ENCODE measurements at regions not wholly inside any gene's neighbourhood (a gene's known extent, or its start where the extent isn't known, plus 50 kb on each side); places are given as distances from the start of the nearest gene placed in this dataset.
"Not testable (repeated sequence)": the region's sequence is repeated elsewhere in the genome, so short reads cannot be mapped to it uniquely, and the experiment has no call there.

GRCh38 chr10:28387140-28387539 lies 84.3 kb upstream of the MPP7 start:
- no peak for FAIRE-seq

GRCh38 chr10:28391283-28391682 lies 88.4 kb upstream of the MPP7 start:
- no peak for DNase-seq (ENCODE audit: low spot score in 2 of 2)
- no peak for FAIRE-seq

More at GRCh38 chr10:28387140-28387539, 84.3 kb upstream of the MPP7 start:
- DNase-seq (ENCODE audit: low spot score in 2 of 2): no peak

- FAIRE-seq: no peak
- DNase-seq (ENCODE audit: low spot score in 2 of 2): peak in 1 of 2 donors; percentile 22
Observed at GRCh38 chr10:28393956-28394568, 91.2 kb upstream of the MPP7 start.

- no peak for FAIRE-seq
- DNase-seq (ENCODE audit: low spot score in 2 of 2): no peak
Observed at GRCh38 chr10:28396331-28396730, 93.5 kb upstream of the MPP7 start.

GRCh38 chr10:28397229-28397628 lies 94.4 kb upstream of the MPP7 start:
- DNase-seq (ENCODE audit: low spot score in 2 of 2) (no peak), FAIRE-seq (no peak)

GRCh38 chr10:28400176-28400575 lies 97.3 kb upstream of the MPP7 start:
- DNase-seq (ENCODE audit: low spot score in 2 of 2): no peak
- FAIRE-seq: no peak

GRCh38 chr10:28400681-28401080 lies 97.8 kb upstream of the MPP7 start:
- DNase-seq (ENCODE audit: low spot score in 2 of 2): no peak
- FAIRE-seq: no peak

GRCh38 chr10:28402611-28403073 lies 99.8 kb upstream of the MPP7 start:
- not testable (repeated sequence) for FAIRE-seq; DNase-seq (ENCODE audit: low spot score in 2 of 2)

- DNase-seq (ENCODE audit: low spot score in 2 of 2) (no peak), FAIRE-seq (no peak)
Observed at GRCh38 chr10:28403090-28403489, 100.2 kb upstream of the MPP7 start.

GRCh38 chr10:28408237-28408777 lies 105.4 kb upstream of the MPP7 start:
- no peak for FAIRE-seq
- DNase-seq (ENCODE audit: low spot score in 2 of 2): no peak

- FAIRE-seq (no peak), DNase-seq (ENCODE audit: low spot score in 2 of 2) (no peak)
Observed at GRCh38 chr10:28410420-28411135, 107.7 kb upstream of the MPP7 start.

- no peak for FAIRE-seq
- no peak for DNase-seq (ENCODE audit: low spot score in 2 of 2)
Observed at GRCh38 chr10:28411136-28411460, 108.2 kb upstream of the MPP7 start.

- FAIRE-seq (no peak), DNase-seq (ENCODE audit: low spot score in 2 of 2) (no peak)
Observed at GRCh38 chr10:28411648-28412047, 108.8 kb upstream of the MPP7 start.

GRCh38 chr10:28418069-28418468 lies 114.8 kb upstream of the WAC start:
- DNase-seq (ENCODE audit: low spot score in 2 of 2) (no peak), FAIRE-seq (no peak)

- FAIRE-seq: no peak
- DNase-seq (ENCODE audit: low spot score in 2 of 2): no peak
Observed at GRCh38 chr10:28425422-28425821, 107.5 kb upstream of the WAC start.

GRCh38 chr10:28426392-28427159 lies 106.3 kb upstream of the WAC start:
- DNase-seq (ENCODE audit: low spot score in 2 of 2) (no peak), FAIRE-seq (no peak)

- FAIRE-seq (no peak), DNase-seq (ENCODE audit: low spot score in 2 of 2) (no peak)
Observed at GRCh38 chr10:28427376-28427775, 105.5 kb upstream of the WAC start.

- no peak for DNase-seq (ENCODE audit: low spot score in 2 of 2)
- FAIRE-seq: no peak
Observed at GRCh38 chr10:28429045-28429444, 103.9 kb upstream of the WAC start.

- FAIRE-seq: no peak
- DNase-seq (ENCODE audit: low spot score in 2 of 2): no peak
Observed at GRCh38 chr10:28429573-28430216, 103.2 kb upstream of the WAC start.

- FAIRE-seq: no peak
Observed at GRCh38 chr10:28431139-28431538, 101.8 kb upstream of the WAC start.

GRCh38 chr10:28432210-28432676 lies 100.7 kb upstream of the WAC start:
- peak; percentile 75 for FAIRE-seq

More at GRCh38 chr10:28431139-28431538, 101.8 kb upstream of the WAC start:
- no peak for DNase-seq (ENCODE audit: low spot score in 2 of 2)

More at GRCh38 chr10:28432210-28432676, 100.7 kb upstream of the WAC start:
- DNase-seq (ENCODE audit: low spot score in 2 of 2): peak; percentile 42 to 69

Data from frontal cortex (tissue), 3 donors.